H9 (cell line): ENCODE measurements at regions not wholly inside any gene's neighbourhood (a gene's known extent, or its start where the extent isn't known, plus 50 kb on each side); places are given as distances from the start of the nearest gene placed in this dataset.

ENCODE experiments used
- DNase-seq: peaks from one replicate; pipeline ENCODE4 v3.0.0-alpha.2; 2017
- H2AFZ ChIP-seq: one replicate; pipeline ENCODE4 v1.6.1; 2013; ENCODE audit warnings: mild to moderate bottlenecking, low read length, control low read depth, moderate library complexity
- H2AK5ac ChIP-seq: 2 replicates; pipeline ENCODE4 v1.6.1; 2013; ENCODE audit warnings: low read length, control low read depth, mixed read lengths; ENCODE audit not compliant: insufficient read length
- H2BK120ac ChIP-seq: one replicate; pipeline ENCODE4 v1.6.1; 2013; ENCODE audit warnings: low read depth, mild to moderate bottlenecking, low read length, control low read depth, inconsistent platforms; ENCODE audit not compliant: poor library complexity, severe bottlenecking
- H2BK12ac ChIP-seq: 2 replicates; pipeline ENCODE4 v1.6.1; 2013; ENCODE audit warnings: low read length, control low read depth, mixed read lengths, low read depth; ENCODE audit not compliant: insufficient read length
- H2BK15ac ChIP-seq: 2 replicates; pipeline ENCODE4 v1.6.1; 2013; ENCODE audit warnings: low read depth, low read length, control low read depth
- H2BK20ac ChIP-seq: one replicate; pipeline ENCODE4 v1.6.1; 2013; ENCODE audit warnings: low read depth, mild to moderate bottlenecking, low read length, control low read depth, inconsistent platforms; ENCODE audit not compliant: poor library complexity, severe bottlenecking
- H2BK5ac ChIP-seq: 2 replicates; pipeline ENCODE4 v1.6.1; 2013; ENCODE audit warnings: low read length, control low read depth, mixed read lengths; ENCODE audit not compliant: insufficient read length
- H3K14ac ChIP-seq: 2 replicates; pipeline ENCODE4 v1.6.1; 2013; ENCODE audit warnings: low read length, control low read depth; ENCODE audit not compliant: insufficient read depth
- H3K18ac ChIP-seq: 2 replicates; pipeline ENCODE4 v1.6.1; 2013; ENCODE audit warnings: low read depth, mild to moderate bottlenecking, mixed read lengths, low read length, control low read depth; ENCODE audit not compliant: insufficient read length
- H3K23ac ChIP-seq: 2 replicates; pipeline ENCODE4 v1.6.1; 2013; ENCODE audit warnings: low read length, control low read depth, mixed read lengths, low read depth; ENCODE audit not compliant: insufficient read length
- H3K23me2 ChIP-seq: 2 replicates; pipeline ENCODE4 v1.6.1; 2013; ENCODE audit warnings: low read depth, mild to moderate bottlenecking, mixed read lengths, low read length, control low read depth; ENCODE audit not compliant: insufficient read length, poor library complexity, severe bottlenecking
- H3K27ac ChIP-seq: 2 replicates; pipeline ENCODE4 v1.5.1; 2013; ENCODE audit warnings: low read length, control low read depth, mixed read lengths, low read depth; ENCODE audit not compliant: insufficient read length
- H3K27me3 ChIP-seq: 2 replicates; pipeline ENCODE4 v1.6.1; 2013; ENCODE audit warnings: low read length, control low read depth, inconsistent platforms; ENCODE audit not compliant: insufficient read depth
- H3K4ac ChIP-seq: 2 replicates; pipeline ENCODE4 v1.6.1; 2013; ENCODE audit warnings: low read depth, mild to moderate bottlenecking, control low read depth, inconsistent platforms, low read length, moderate library complexity
- H3K4me1 ChIP-seq: 2 replicates; pipeline ENCODE4 v1.6.1; 2013; ENCODE audit warnings: low read length, control low read depth, inconsistent platforms; ENCODE audit not compliant: insufficient read depth
- H3K4me2 ChIP-seq: 2 replicates; pipeline ENCODE4 v1.6.1; 2013; ENCODE audit warnings: low read length, control low read depth, mixed read lengths; ENCODE audit not compliant: insufficient read length, insufficient read depth
- H3K56ac ChIP-seq: 2 replicates; pipeline ENCODE4 v1.6.1; 2013; ENCODE audit warnings: low read depth, mild to moderate bottlenecking, mixed read lengths, low read length, control low read depth; ENCODE audit not compliant: insufficient read length
- H3K79me1 ChIP-seq: 2 replicates; pipeline ENCODE4 v1.6.1; 2013; ENCODE audit warnings: low read depth, mild to moderate bottlenecking, moderate library complexity, low read length, control low read depth, inconsistent platforms; ENCODE audit not compliant: insufficient read depth, poor library complexity, severe bottlenecking
- H3K79me2 ChIP-seq: 2 replicates; pipeline ENCODE4 v1.6.1; 2013; ENCODE audit warnings: low read length, control low read depth, inconsistent platforms; ENCODE audit not compliant: insufficient read depth
- H3K9ac ChIP-seq: 2 replicates; pipeline ENCODE4 v1.6.1; 2013; ENCODE audit warnings: low read length, control low read depth, mixed read lengths; ENCODE audit not compliant: insufficient read length; ENCODE audit errors: extremely low read depth
- H3K9me3 ChIP-seq: one replicate; pipeline ENCODE4 v1.6.1; 2013; ENCODE audit warnings: low read depth, low read length, inconsistent platforms; ENCODE audit not compliant: control insufficient read depth
- H3T11ph ChIP-seq: one replicate; pipeline ENCODE4 v1.6.1; 2013; ENCODE audit warnings: mild to moderate bottlenecking, low read length, control low read depth, inconsistent platforms
- H4K20me1 ChIP-seq: one replicate; pipeline ENCODE4 v1.6.1; 2013; ENCODE audit not compliant: control insufficient read depth, insufficient read length, insufficient read depth
- H4K5ac ChIP-seq: 2 replicates; pipeline ENCODE4 v1.6.1; 2013; ENCODE audit warnings: low read depth, mild to moderate bottlenecking, mixed read lengths, low read length, control low read depth; ENCODE audit not compliant: insufficient read length
- H4K8ac ChIP-seq: replicated peaks from 2 replicates; pipeline ENCODE4 v1.6.1; 2013; ENCODE audit warnings: low read length, control low read depth, mixed read lengths, low read depth; ENCODE audit not compliant: insufficient read length
- H4K91ac ChIP-seq: 2 replicates; pipeline ENCODE4 v1.6.1; 2013; ENCODE audit warnings: low read depth, mild to moderate bottlenecking, moderate library complexity, mixed read lengths, low read length, control low read depth; ENCODE audit not compliant: insufficient read length
- H3K27ac Mint-ChIP-seq, 3 experiments: 2 replicates in 2 of 3; 3 replicates in 1 of 3; pipeline ENCODE4 v1.8.0; 2020 to 2021; ENCODE audit warnings: mixed read lengths in 3 of 3, mild to moderate bottlenecking in 1 of 3, moderate library complexity in 1 of 3
- H3K27me3 Mint-ChIP-seq: 2 replicates; pipeline ENCODE4 v1.8.0; 2021; ENCODE audit warnings: low read depth, mild to moderate bottlenecking, moderate library complexity, mixed read lengths
- H3K36me3 Mint-ChIP-seq, 3 experiments: 2 replicates in 2 of 3; 3 replicates in 1 of 3; pipeline ENCODE4 v1.8.0; 2020 to 2021; ENCODE audit warnings: low read depth in 3 of 3, mixed read lengths in 3 of 3; ENCODE audit not compliant: insufficient read depth in 1 of 3
- H3K4me1 Mint-ChIP-seq, 2 experiments: 2 replicates each; pipeline ENCODE4 v1.8.0; 2020; ENCODE audit warnings: mixed read lengths in 2 of 2
- H3K4me3 Mint-ChIP-seq, 2 experiments: 2 replicates in 1 of 2; 3 replicates in 1 of 2; pipeline ENCODE4 v1.8.0; 2020 to 2021; ENCODE audit warnings: mild to moderate bottlenecking in 2 of 2, mixed read lengths in 2 of 2, moderate library complexity in 1 of 2
- H3K9me3 Mint-ChIP-seq, 2 experiments: 2 replicates in 1 of 2; 3 replicates in 1 of 2; pipeline ENCODE4 v1.8.0; 2020; ENCODE audit warnings: mild to moderate bottlenecking in 2 of 2, mixed read lengths in 2 of 2, moderate library complexity in 1 of 2
- CTCF ChIP-seq: fragments of 200-600 bp; sonication (generic); conservative IDR thresholded peaks from 3 replicates; pipeline ENCODE4 v1.8.0; 2021; ENCODE audit warnings: antibody characterized with exemption, mild to moderate bottlenecking
- WGBS: extraction: QIAGEN DNeasy Blood & Tissue Kit; methylation state at CpG from one replicate; pipeline ENCODE4 v1.1.7; 2013; ENCODE audit warnings: missing lambda C conversion rate, low lambda C conversion rate, mixed read lengths; ENCODE audit not compliant: insufficient read length; ENCODE audit errors: extremely low coverage; 5-methylcytosine and 5-hydroxymethylcytosine counted together

GRCh38 chr6:74579047-74579446 is 626.8 kb downstream of the COL12A1 start:
- no peak overlapping the region for H3K4me3 Mint-ChIP-seq
- no peaks in the 10 kb centered on the region for H3K36me3 Mint-ChIP-seq
- H2BK120ac ChIP-seq, result no peak overlapping the region
- no peak overlapping the region for H2BK5ac ChIP-seq
- H2BK12ac ChIP-seq, result no peak overlapping the region
- H3K56ac ChIP-seq, result no peak overlapping the region
- H3K9me3 Mint-ChIP-seq, result no peaks in the 10 kb centered on the region
- H3K14ac ChIP-seq, result no peak overlapping the region
- H3K4ac ChIP-seq, result no peak overlapping the region
- H3K23ac ChIP-seq, result no peak overlapping the region
- no peak for DNase-seq
- H3K23me2 ChIP-seq, result no peaks in the 10 kb centered on the region
- no peak overlapping the region for H3K18ac ChIP-seq
- no peak overlapping the region for H2AFZ ChIP-seq
- H4K5ac ChIP-seq, result no peak overlapping the region
- no peak overlapping the region for H3K27ac ChIP-seq
- H2AK5ac ChIP-seq, result no peak overlapping the region
- no peaks in the 10 kb centered on the region for H3K79me1 ChIP-seq
- no peak overlapping the region for H3K27ac Mint-ChIP-seq
- H2BK15ac ChIP-seq, result no peak overlapping the region
- H3K9ac ChIP-seq, result no peak overlapping the region
- no peak overlapping the region for H4K8ac ChIP-seq
- no peaks in the 10 kb centered on the region; the same call in 1 of the 2 replicates for H3K27me3 Mint-ChIP-seq
- no peaks in the 10 kb centered on the region for H3K4me1 ChIP-seq
- no peak overlapping the region for H3K4me2 ChIP-seq
- H3K4me1 Mint-ChIP-seq, result no peaks in the 10 kb centered on the region
- no peaks in the 10 kb centered on the region for H3K27me3 ChIP-seq
- H3T11ph ChIP-seq, result no peak overlapping the region
- no peak overlapping the region for H4K91ac ChIP-seq
- TF ChIP-seq CTCF, result no peak
- no peaks in the 10 kb centered on the region for H3K9me3 ChIP-seq
- no peak overlapping the region for H2BK20ac ChIP-seq
- no peaks in the 10 kb centered on the region for H3K79me2 ChIP-seq
- no peaks in the 10 kb centered on the region for H4K20me1 ChIP-seq
- no CpG with 5 or more reads among the region's 2 CpGs for WGBS
